ENCODE measurements at regions not wholly inside any gene's neighbourhood (a gene's known extent, or its start where the extent isn't known, plus 50 kb on each side); places are given as distances from the start of the nearest gene placed in this dataset.

DNA sequence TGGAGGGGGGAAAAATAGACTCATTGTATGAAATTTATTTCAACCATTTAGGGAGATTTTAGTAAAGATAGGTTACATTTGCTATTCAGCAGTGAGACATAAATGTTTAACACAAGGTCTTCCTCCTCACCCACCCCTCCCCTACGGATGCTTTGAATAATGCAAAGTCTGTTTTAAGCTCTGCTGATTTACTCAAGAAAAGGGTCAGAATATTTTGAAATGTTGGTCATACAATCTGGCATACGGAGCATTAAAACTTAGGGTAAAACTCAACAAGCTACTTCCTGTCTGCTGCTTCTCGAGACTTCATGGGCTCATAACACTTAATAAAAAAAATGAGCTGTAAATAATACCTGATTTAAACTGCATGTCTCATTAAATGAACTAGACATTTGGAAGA is 156.3 kb downstream of the WNT5A start:
- Histone ChIP-seq H3K4me1 (ENCODE audit: control insufficient read depth, low read length) (no peaks in the 10 kb centered on the region), H3K27ac (ENCODE audit: low read depth, low read length) (no peak overlapping the region), H4K20me1 (ENCODE audit: control insufficient read depth, insufficient read depth, low read depth, low read length) (no peaks in the 10 kb centered on the region), H3K9me3 (ENCODE audit: control insufficient read depth, insufficient read depth, low read length) (no peaks in the 10 kb centered on the region), H3K27me3 (ENCODE audit: control insufficient read depth, low read length) (no peaks in the 10 kb centered on the region), H3K9me2 (replicated peaks; ENCODE audit: control insufficient read depth, low read length) (no peaks in the 10 kb centered on the region), H3F3A (ENCODE audit: control insufficient read depth, insufficient read depth) (no peaks in the 10 kb centered on the region), H3K4me3 (ENCODE audit: low read length) (no peak overlapping the region), H3K79me2 (ENCODE audit: control insufficient read depth, low read length) (no peaks in the 10 kb centered on the region), H3K36me3 (ENCODE audit: control insufficient read depth, low read length) (no peaks in the 10 kb centered on the region), H3K4me2 (ENCODE audit: low read length) (no peak overlapping the region)
- no peak for TF ChIP-seq EZH2phosphoT487 (IDR thresholded peaks at IDR 0.05; ENCODE audit: borderline replicate concordance, low read length)
- TF ChIP-seq, protein P1, sequence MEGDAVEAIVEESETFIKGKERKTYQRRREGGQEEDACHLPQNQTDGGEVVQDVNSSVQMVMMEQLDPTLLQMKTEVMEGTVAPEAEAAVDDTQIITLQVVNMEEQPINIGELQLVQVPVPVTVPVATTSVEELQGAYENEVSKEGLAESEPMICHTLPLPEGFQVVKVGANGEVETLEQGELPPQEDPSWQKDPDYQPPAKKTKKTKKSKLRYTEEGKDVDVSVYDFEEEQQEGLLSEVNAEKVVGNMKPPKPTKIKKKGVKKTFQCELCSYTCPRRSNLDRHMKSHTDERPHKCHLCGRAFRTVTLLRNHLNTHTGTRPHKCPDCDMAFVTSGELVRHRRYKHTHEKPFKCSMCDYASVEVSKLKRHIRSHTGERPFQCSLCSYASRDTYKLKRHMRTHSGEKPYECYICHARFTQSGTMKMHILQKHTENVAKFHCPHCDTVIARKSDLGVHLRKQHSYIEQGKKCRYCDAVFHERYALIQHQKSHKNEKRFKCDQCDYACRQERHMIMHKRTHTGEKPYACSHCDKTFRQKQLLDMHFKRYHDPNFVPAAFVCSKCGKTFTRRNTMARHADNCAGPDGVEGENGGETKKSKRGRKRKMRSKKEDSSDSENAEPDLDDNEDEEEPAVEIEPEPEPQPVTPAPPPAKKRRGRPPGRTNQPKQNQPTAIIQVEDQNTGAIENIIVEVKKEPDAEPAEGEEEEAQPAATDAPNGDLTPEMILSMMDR (IDR thresholded peaks at IDR 0.05; ENCODE audit: low read depth, low read length, poor library complexity, severe bottlenecking) = no peak

DNA sequence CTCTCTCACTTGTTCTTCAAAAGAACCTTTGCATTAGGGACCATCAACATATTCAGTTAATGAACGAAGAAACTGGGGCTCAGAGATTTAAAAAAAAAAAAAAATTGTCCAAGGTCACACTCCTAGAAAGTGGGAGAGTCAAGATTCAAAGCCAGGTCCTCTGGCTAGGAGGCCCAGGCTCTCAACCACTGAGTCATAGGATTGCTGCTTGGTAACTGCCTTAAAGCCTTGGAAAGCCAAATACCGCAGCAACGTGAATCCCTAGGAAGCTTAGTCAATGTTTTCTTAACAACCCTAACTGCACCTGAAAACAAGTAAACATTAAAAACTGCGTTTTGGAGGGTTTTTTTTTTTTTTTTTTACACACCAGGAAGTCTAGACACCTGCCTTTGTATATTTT is 156.8 kb downstream of the WNT5A start:
- Histone ChIP-seq H4K20me1 (ENCODE audit: control insufficient read depth, insufficient read depth, low read depth, low read length) (no peaks in the 10 kb centered on the region), H3K4me1 (ENCODE audit: control insufficient read depth, low read length) (no peaks in the 10 kb centered on the region), H3K4me3 (ENCODE audit: low read length) (no peak overlapping the region), H3K9me2 (replicated peaks; ENCODE audit: control insufficient read depth, low read length) (no peaks in the 10 kb centered on the region), H3K27ac (ENCODE audit: low read depth, low read length) (no peak overlapping the region), H3K36me3 (ENCODE audit: control insufficient read depth, low read length) (no peaks in the 10 kb centered on the region), H3K4me2 (ENCODE audit: low read length) (no peak overlapping the region), H3F3A (ENCODE audit: control insufficient read depth, insufficient read depth) (no peaks in the 10 kb centered on the region), H3K9me3 (ENCODE audit: control insufficient read depth, insufficient read depth, low read length) (no peaks in the 10 kb centered on the region), H3K79me2 (ENCODE audit: control insufficient read depth, low read length) (no peaks in the 10 kb centered on the region), H3K27me3 (ENCODE audit: control insufficient read depth, low read length) (no peaks in the 10 kb centered on the region)
- TF ChIP-seq, protein P1 (IDR thresholded peaks at IDR 0.05; ENCODE audit: low read depth, low read length, poor library complexity, severe bottlenecking) = no peak
- TF ChIP-seq EZH2phosphoT487 (IDR thresholded peaks at IDR 0.05; ENCODE audit: borderline replicate concordance, low read length) = no peak

DNA sequence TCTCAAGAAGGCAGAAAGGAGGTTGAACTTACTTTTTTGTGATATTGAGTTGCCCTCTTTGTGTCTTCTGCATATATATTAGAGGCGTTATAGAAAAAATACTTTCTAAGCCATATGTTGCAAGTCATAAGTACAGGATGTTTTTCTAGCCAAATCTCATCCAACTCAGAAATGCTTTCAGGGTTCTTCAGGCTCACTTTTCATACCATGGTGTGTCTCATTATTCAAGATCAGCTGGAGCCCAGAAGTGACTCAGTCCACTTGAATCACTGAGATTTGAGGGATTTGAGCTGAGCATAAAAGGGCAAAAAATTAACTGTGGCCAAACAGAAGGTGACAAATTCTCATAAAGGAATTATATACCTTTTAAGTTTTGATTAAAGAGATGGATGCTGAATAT is 157.3 kb downstream of the WNT5A start:
- no peaks in the 10 kb centered on the region for H3K9me2 ChIP-seq (replicated peaks; ENCODE audit: control insufficient read depth, low read length)
- H3K4me1 ChIP-seq (ENCODE audit: control insufficient read depth, low read length) = no peaks in the 10 kb centered on the region
- no peaks in the 10 kb centered on the region for H3K27me3 ChIP-seq (ENCODE audit: control insufficient read depth, low read length)
- H3K4me2 ChIP-seq (ENCODE audit: low read length) = no peak overlapping the region
- H3K27ac ChIP-seq (ENCODE audit: low read depth, low read length) = no peak overlapping the region
- no peaks in the 10 kb centered on the region for H3K9me3 ChIP-seq (ENCODE audit: control insufficient read depth, insufficient read depth, low read length)
- H3K79me2 ChIP-seq (ENCODE audit: control insufficient read depth, low read length) = no peaks in the 10 kb centered on the region
- no peaks in the 10 kb centered on the region for H3K36me3 ChIP-seq (ENCODE audit: control insufficient read depth, low read length)
- no peaks in the 10 kb centered on the region for H3F3A ChIP-seq (ENCODE audit: control insufficient read depth, insufficient read depth)
- H4K20me1 ChIP-seq (ENCODE audit: control insufficient read depth, insufficient read depth, low read depth, low read length) = no peaks in the 10 kb centered on the region
- TF ChIP-seq, protein P1 (IDR thresholded peaks at IDR 0.05; ENCODE audit: low read depth, low read length, poor library complexity, severe bottlenecking) = no peak
- TF ChIP-seq EZH2phosphoT487 (IDR thresholded peaks at IDR 0.05; ENCODE audit: borderline replicate concordance, low read length) = no peak
- H3K4me3 ChIP-seq (ENCODE audit: low read length) = no peak overlapping the region

Data from DOHH2 (cell line).